PC-3 (cell line): ENCODE measurements at regions not wholly inside any gene's neighbourhood (a gene's known extent, or its start where the extent isn't known, plus 50 kb on each side); places are given as distances from the start of the nearest gene placed in this dataset.

Source experiments
- ATAC-seq: fragments of 200-7000 bp; cut with Tn5 transposase; 2 replicates; pipeline ENCODE4 v1.9.1; 2020; ENCODE audit warnings: mild to moderate bottlenecking, moderate library complexity
- BruUV-seq: library from RNA; stranded (reverse); fragments of 400-500 nt; replicated peaks from 2 replicates; lab custom pipeline; 2021; lab: Mats Ljungman, UMichigan
- CTCF ChIA-PET: fragments of 300-600 bp; sonication (Branson Sonifier 250); formaldehyde crosslinking; loops from one replicate; lab custom pipeline; 2022; ENCODE audit warnings: antibody characterized with exemption; lab: Charles Lee
- POLR2A ChIA-PET: fragments of 300-600 bp; sonication (Branson Sonifier 250); formaldehyde crosslinking; loops from one replicate; lab custom pipeline; 2022; ENCODE audit warnings: antibody characterized with exemption; ENCODE audit not compliant: unreplicated experiment; lab: Charles Lee
- DNase-seq: peaks from one replicate; pipeline ENCODE4 v3.0.0-alpha.2; 2015
- H2AFZ ChIP-seq: fragments of 300-600 bp; sonication (generic); 2 replicates; pipeline ENCODE4 v1.6.0; 2016; ENCODE audit warnings: antibody characterized with exemption, low read length
- H3F3A ChIP-seq: fragments of 300-600 bp; sonication (generic); one replicate; pipeline ENCODE4 v1.6.0; 2017; ENCODE audit warnings: antibody characterized with exemption, low read length, control low read depth, mild to moderate bottlenecking; ENCODE audit not compliant: unreplicated experiment
- H3K27ac ChIP-seq: fragments of 300-600 bp; sonication (generic); 2 replicates; pipeline ENCODE4 v1.5.1; 2016; ENCODE audit warnings: mild to moderate bottlenecking, low read length
- H3K27me3 ChIP-seq: fragments of 300-600 bp; sonication (generic); 2 replicates; pipeline ENCODE4 v1.6.1; 2016; ENCODE audit warnings: low read length, mixed read lengths
- H3K36me3 ChIP-seq: fragments of 300-600 bp; sonication (generic); 2 replicates; pipeline ENCODE4 v1.6.1; 2016; ENCODE audit warnings: low read depth, mixed run types, low read length, mixed read lengths
- H3K4me1 ChIP-seq: fragments of 300-600 bp; sonication (generic); 2 replicates; pipeline ENCODE4 v1.5.1; 2016; ENCODE audit warnings: low read length; ENCODE audit not compliant: insufficient read depth
- H3K4me2 ChIP-seq: fragments of 300-600 bp; sonication (generic); 2 replicates; pipeline ENCODE4 v1.6.0; 2016; ENCODE audit warnings: low read length
- H3K4me3 ChIP-seq: fragments of 300-600 bp; sonication (generic); 2 replicates; pipeline ENCODE4 v1.5.1; 2016; ENCODE audit warnings: mild to moderate bottlenecking, low read length, mixed read lengths
- H3K79me2 ChIP-seq: fragments of 300-600 bp; sonication (generic); 2 replicates; pipeline ENCODE4 v1.6.1; 2017; ENCODE audit warnings: low read length, mixed read lengths
- H3K9ac ChIP-seq: fragments of 300-600 bp; sonication (generic); 2 replicates; pipeline ENCODE4 v1.6.0; 2016; ENCODE audit warnings: mild to moderate bottlenecking, low read length
- H3K9me2 ChIP-seq: fragments of 300-600 bp; sonication (generic); replicated peaks from 2 replicates; pipeline ENCODE4 v1.6.1; 2016; ENCODE audit warnings: mixed run types, low read length, mixed read lengths
- H3K9me3 ChIP-seq: fragments of 300-600 bp; sonication (generic); 2 replicates; pipeline ENCODE4 v1.6.1; 2016; ENCODE audit warnings: low read length, mixed read lengths
- H4K20me1 ChIP-seq: fragments of 300-600 bp; sonication (generic); 2 replicates; pipeline ENCODE4 v1.6.1; 2016; ENCODE audit warnings: low read length, mixed read lengths
- CTCF ChIP-seq: fragments of 300-600 bp; sonication (generic); conservative IDR thresholded peaks from 2 replicates; pipeline ENCODE4 v1.5.1; 2017; ENCODE audit warnings: antibody characterized with exemption, low read depth, mild to moderate bottlenecking, low read length
- EZH2 ChIP-seq: fragments of 300-600 bp; sonication (generic); IDR thresholded peaks from one replicate; pipeline ENCODE4 v1.6.1; 2017; ENCODE audit warnings: antibody characterized with exemption, mild to moderate bottlenecking, low read length; ENCODE audit not compliant: unreplicated experiment
- EZH2phosphoT487 ChIP-seq: fragments of 300-600 bp; sonication (generic); IDR thresholded peaks from 2 replicates; pipeline ENCODE4 v1.6.1; 2018; ENCODE audit warnings: mild to moderate bottlenecking, antibody characterized with exemption, low read length, borderline replicate concordance
- intact Hi-C: fragments of 100-400 bp; cut with micrococcal nuclease; formaldehyde crosslinking; loops from 2 replicates; pipeline ENCODE4 v1.9.0; 2023

GRCh38 chr2:16062471-16063250 is 122.3 kb downstream of the MYCN start:
- ChIA-PET POLR2A (no interaction called here), CTCF (no interaction called here)
- Histone ChIP-seq H3K4me2 (no peak overlapping the region), H4K20me1 (no peaks in the 10 kb centered on the region), H3K36me3 (no peaks in the 10 kb centered on the region), H3K9me3 (no peaks in the 10 kb centered on the region), H3K4me1 (no peaks in the 10 kb centered on the region), H3K9ac (no peak overlapping the region), H3K79me2 (no peaks in the 10 kb centered on the region), H2AFZ (no peak overlapping the region), H3K9me2 (no peaks in the 10 kb centered on the region), H3F3A (no peaks in the 10 kb centered on the region), H3K27ac (no peak overlapping the region), H3K4me3 (no peak overlapping the region), H3K27me3 (no peaks in the 10 kb centered on the region)
- TF ChIP-seq EZH2 (no peak), EZH2phosphoT487 (no peak), CTCF (no peak)
- DNase-seq (no peak), ATAC-seq (no peak)
- BruUV-seq, result no TSS peak
- intact Hi-C loops, result no loop called here

GRCh38 chr2:16061441-16062217 is 121.3 kb downstream of the MYCN start:
- Histone ChIP-seq H3K4me1 (no peaks in the 10 kb centered on the region), H3K36me3 (no peaks in the 10 kb centered on the region), H3K27me3 (no peaks in the 10 kb centered on the region), H3K27ac (no peak overlapping the region), H2AFZ (no peak overlapping the region), H3K9ac (no peak overlapping the region), H3K4me2 (no peak overlapping the region), H3K9me3 (no peaks in the 10 kb centered on the region), H4K20me1 (no peaks in the 10 kb centered on the region), H3F3A (no peaks in the 10 kb centered on the region), H3K9me2 (no peaks in the 10 kb centered on the region), H3K4me3 (no peak overlapping the region), H3K79me2 (no peaks in the 10 kb centered on the region)
- ATAC-seq (no peak), DNase-seq (no peak)
- TF ChIP-seq EZH2phosphoT487 (no peak), EZH2 (no peak), CTCF (no peak)
- ChIA-PET POLR2A (no interaction called here), CTCF (no interaction called here)
- intact Hi-C loops, result no loop called here
- BruUV-seq, result no TSS peak

GRCh38 chr2:16060936-16061338 is 120.6 kb downstream of the MYCN start:
- H3K27me3 ChIP-seq, result no peaks in the 10 kb centered on the region
- H3K9ac ChIP-seq, result no peak overlapping the region
- no peak overlapping the region for H2AFZ ChIP-seq
- H3K4me2 ChIP-seq, result no peak overlapping the region
- no peaks in the 10 kb centered on the region for H3K9me3 ChIP-seq
- H3K4me3 ChIP-seq, result no peak overlapping the region
- TF ChIP-seq EZH2phosphoT487 (no peak), CTCF (no peak), EZH2 (no peak)
- H3K79me2 ChIP-seq, result no peaks in the 10 kb centered on the region
- no TSS peak for BruUV-seq
- POLR2A ChIA-PET, result no interaction called here
- H3K27ac ChIP-seq, result no peak overlapping the region
- H3K9me2 ChIP-seq, result no peaks in the 10 kb centered on the region
- no peaks in the 10 kb centered on the region for H3K4me1 ChIP-seq
- CTCF ChIA-PET, result no interaction called here
- no peaks in the 10 kb centered on the region for H4K20me1 ChIP-seq
- no peaks in the 10 kb centered on the region for H3K36me3 ChIP-seq
- DNase-seq (no peak), ATAC-seq (no peak)
- no peaks in the 10 kb centered on the region for H3F3A ChIP-seq
- intact Hi-C loops, result no loop called here
